Neural cell (in vitro differentiated cells): ENCODE measurements at regions not wholly inside any gene's neighbourhood (a gene's known extent, or its start where the extent isn't known, plus 50 kb on each side); places are given as distances from the start of the nearest gene placed in this dataset.

ENCODE experiments used
- H2AFZ ChIP-seq: fragments of 200-600, 300-800 bp; sonication (generic), shearing (Covaris generic); 2 replicates; pipeline ENCODE4 v1.6.0; 2014; ENCODE audit warnings: low read depth, mild to moderate bottlenecking, antibody characterized with exemption, low read length, moderate library complexity
- H3F3A ChIP-seq: fragments of 200-600 bp; shearing (Covaris generic); 2 replicates; pipeline ENCODE4 v1.6.1; 2016; ENCODE audit warnings: mild to moderate bottlenecking, moderate library complexity, mixed read lengths, antibody characterized with exemption, low read length; ENCODE audit not compliant: insufficient read depth, poor library complexity, severe bottlenecking
- H3K27ac ChIP-seq: fragments of 200-600, 300-800 bp; sonication (generic), shearing (Covaris generic); 2 replicates; pipeline ENCODE4 v1.5.1; 2014; ENCODE audit warnings: mild to moderate bottlenecking, low read length, moderate library complexity
- H3K27me3 ChIP-seq: fragments of 300-800, 200-600 bp; sonication (generic), shearing (Covaris generic); 2 replicates; pipeline ENCODE4 v1.6.0; 2014; ENCODE audit warnings: mild to moderate bottlenecking, low read depth, low read length, moderate library complexity; ENCODE audit not compliant: insufficient read depth
- H3K36me3 ChIP-seq: fragments of 300-800, 200-600 bp; sonication (generic), shearing (Covaris generic); 2 replicates; pipeline ENCODE4 v1.5.1; 2014; ENCODE audit warnings: mild to moderate bottlenecking, antibody characterized with exemption, low read length, moderate library complexity; ENCODE audit not compliant: insufficient read depth
- H3K4me2 ChIP-seq: fragments of 300-800, 200-600 bp; sonication (generic), shearing (Covaris generic); 2 replicates; pipeline ENCODE4 v1.6.0; 2014; ENCODE audit warnings: mild to moderate bottlenecking, low read length
- H3K4me3 ChIP-seq: fragments of 300-800, 200-600 bp; sonication (generic), shearing (Covaris generic); 2 replicates; pipeline ENCODE4 v1.5.1; 2014; ENCODE audit warnings: mild to moderate bottlenecking, low read length, moderate library complexity
- H3K79me2 ChIP-seq: fragments of 200-600 bp; shearing (Covaris generic); replicated peaks from 2 replicates; pipeline ENCODE4 v1.6.0; 2014; ENCODE audit warnings: mild to moderate bottlenecking, low read length, moderate library complexity; ENCODE audit not compliant: insufficient read depth
- H3K9ac ChIP-seq: fragments of 300-800, 200-600 bp; sonication (generic), shearing (Covaris generic); 2 replicates; pipeline ENCODE4 v1.6.1; 2016; ENCODE audit warnings: mild to moderate bottlenecking, low read length, mixed read lengths
- H3K9me2 ChIP-seq: fragments of 200-600 bp; shearing (Covaris generic); 2 replicates; pipeline ENCODE4 v1.6.1; 2016; ENCODE audit warnings: mild to moderate bottlenecking, low read length, mixed read lengths; ENCODE audit not compliant: insufficient read depth
- H3K9me3 ChIP-seq: fragments of 200-600, 300-800 bp; sonication (generic), shearing (Covaris generic); 2 replicates; pipeline ENCODE4 v1.6.1; 2016; ENCODE audit warnings: mild to moderate bottlenecking, mixed run types, low read length, moderate library complexity, mixed read lengths
- H4K20me1 ChIP-seq: fragments of 200-600 bp; shearing (Covaris generic); 2 replicates; pipeline ENCODE4 v1.6.1; 2016; ENCODE audit warnings: mild to moderate bottlenecking, mixed run types; ENCODE audit not compliant: insufficient read depth
- CTCF ChIP-seq: fragments of 450-650 bp; IDR thresholded peaks from 2 replicates; pipeline ENCODE4 v1.5.1; 2014; ENCODE audit warnings: antibody characterized with exemption, mild to moderate bottlenecking, moderate library complexity; ENCODE audit not compliant: poor library complexity, severe bottlenecking
- EP300 ChIP-seq: fragments of 450-650 bp; conservative IDR thresholded peaks from 2 replicates; pipeline ENCODE4 v1.6.1; 2014; ENCODE audit warnings: antibody characterized with exemption, mild to moderate bottlenecking, moderate library complexity; ENCODE audit not compliant: poor library complexity, severe bottlenecking
- EZH2 ChIP-seq: fragments of 200-600, 300-800 bp; shearing (Covaris generic), sonication (generic); IDR thresholded peaks from 2 replicates; pipeline ENCODE4 v1.6.1; 2014; ENCODE audit warnings: antibody characterized with exemption, low read length, borderline replicate concordance, mild to moderate bottlenecking; ENCODE audit not compliant: insufficient read depth, poor library complexity, severe bottlenecking
- MXI1 ChIP-seq: fragments of 450-650 bp; conservative IDR thresholded peaks from 2 replicates; pipeline ENCODE4 v1.6.1; 2014; ENCODE audit warnings: antibody characterized with exemption, mild to moderate bottlenecking; ENCODE audit not compliant: poor library complexity, severe bottlenecking
- POLR2AphosphoS5 ChIP-seq: IDR thresholded peaks from 2 replicates; pipeline ENCODE4 v1.6.1; 2012
- RAD21 ChIP-seq: fragments of 450-650 bp; conservative IDR thresholded peaks from 2 replicates; pipeline ENCODE4 v1.6.1; 2014; ENCODE audit warnings: antibody characterized with exemption, mild to moderate bottlenecking, moderate library complexity
- REST ChIP-seq: IDR thresholded peaks from 2 replicates; pipeline ENCODE4 v1.6.1; 2012; ENCODE audit warnings: borderline replicate concordance
- SMC3 ChIP-seq: fragments of 450-650 bp; conservative IDR thresholded peaks from 2 replicates; pipeline ENCODE4 v1.6.1; 2014; ENCODE audit warnings: antibody characterized with exemption, mild to moderate bottlenecking, moderate library complexity; ENCODE audit not compliant: poor library complexity
- TAF1 ChIP-seq: IDR thresholded peaks from 2 replicates; pipeline ENCODE4 v1.6.1; 2012; ENCODE audit warnings: low read depth

GRCh38 chr12:78431931-78432330 lies 432.6 kb upstream of the SYT1 start:
- Histone ChIP-seq H3K36me3 (no peaks in the 10 kb centered on the region), H3K79me2 (no peaks in the 10 kb centered on the region), H3K4me3 (no peak overlapping the region), H3K9me3 (no peaks in the 10 kb centered on the region), H3K9me2 (no peaks in the 10 kb centered on the region), H3K4me2 (no peak overlapping the region), H3K27ac (no peak overlapping the region), H3K9ac (no peak overlapping the region), H4K20me1 (no peaks in the 10 kb centered on the region), H3K27me3 (no peaks in the 10 kb centered on the region), H2AFZ (no peak overlapping the region), H3F3A (no peaks in the 10 kb centered on the region)
- TF ChIP-seq SMC3 (no peak), REST (no peak), POLR2AphosphoS5 (no peak), MXI1 (no peak), EZH2 (no peak), TAF1 (no peak), RAD21 (no peak), EP300 (no peak), CTCF (no peak)

GRCh38 chr12:78439666-78440065 lies 424.9 kb upstream of the SYT1 start:
- Histone ChIP-seq H2AFZ (no peak overlapping the region), H4K20me1 (no peaks in the 10 kb centered on the region), H3K9ac (no peak overlapping the region), H3K27me3 (no peaks in the 10 kb centered on the region), H3K79me2 (no peaks in the 10 kb centered on the region), H3K4me2 (no peak overlapping the region), H3F3A (no peaks in the 10 kb centered on the region), H3K9me2 (no peaks in the 10 kb centered on the region), H3K36me3 (no peaks in the 10 kb centered on the region), H3K4me3 (no peak overlapping the region), H3K9me3 (no peaks in the 10 kb centered on the region), H3K27ac (no peak overlapping the region)
- TF ChIP-seq REST: no peak
- no peak for TF ChIP-seq SMC3
- no peak for TF ChIP-seq TAF1
- TF ChIP-seq POLR2AphosphoS5: no peak
- TF ChIP-seq EZH2: no peak
- no peak for TF ChIP-seq MXI1
- TF ChIP-seq EP300: no peak
- TF ChIP-seq CTCF: no peak
- no peak for TF ChIP-seq RAD21
